HFF-Myc (cell line): ENCODE measurements at regions not wholly inside any gene's neighbourhood (a gene's known extent, or its start where the extent isn't known, plus 50 kb on each side); places are given as distances from the start of the nearest gene placed in this dataset.

Experiments
- DNase-seq: peaks from one replicate; pipeline ENCODE4 v3.0.0-alpha.2; 2011; ENCODE audit warnings: low read depth; ENCODE audit errors: extremely low read depth
- H3K4me3 ChIP-seq: replicated peaks from 2 replicates; pipeline ENCODE4 v1.5.1; 2011; ENCODE audit warnings: low read depth, mild to moderate bottlenecking, control low read depth, low read length
- CTCF ChIP-seq: IDR thresholded peaks from 2 replicates; pipeline ENCODE4 v1.5.1; 2012; ENCODE audit warnings: mild to moderate bottlenecking, low read depth, low read length, control low read depth; ENCODE audit errors: missing control alignments

GRCh38 chr6:144853603-144854002, 568.5 kb downstream of the UTRN start:
- TF ChIP-seq CTCF: no peak
- DNase-seq: no peak
- no peak overlapping the region for H3K4me3 ChIP-seq

GRCh38 chr6:144854654-144855053, 569.5 kb downstream of the UTRN start:
- no peak for TF ChIP-seq CTCF
- H3K4me3 ChIP-seq: no peak overlapping the region
- no peak for DNase-seq

GRCh38 chr6:144855375-144855774, 570.2 kb downstream of the UTRN start:
- TF ChIP-seq CTCF: no peak
- DNase-seq: no peak
- no peak overlapping the region for H3K4me3 ChIP-seq

GRCh38 chr6:144855812-144856531, 570.8 kb downstream of the UTRN start:
- H3K4me3 ChIP-seq: no peak overlapping the region

GRCh38 chr6:144856622-144857021, 571.5 kb downstream of the UTRN start:
- no peak for TF ChIP-seq CTCF

More at GRCh38 chr6:144855812-144856531, 570.8 kb downstream of the UTRN start:
- TF ChIP-seq CTCF: no peak
- DNase-seq: no peak

GRCh38 chr6:144857086-144857485, 572.0 kb downstream of the UTRN start:
- no peak overlapping the region for H3K4me3 ChIP-seq
- TF ChIP-seq CTCF: no peak
- DNase-seq: no peak

More at GRCh38 chr6:144856622-144857021, 571.5 kb downstream of the UTRN start:
- no peak overlapping the region for H3K4me3 ChIP-seq
- DNase-seq: no peak

- TF ChIP-seq CTCF: no peak
- DNase-seq: no peak
- no peak overlapping the region for H3K4me3 ChIP-seq
These were observed 577.6 kb downstream of the UTRN start for GRCh38 chr6:144862769-144863168.
